ENCODE measurements at regions not wholly inside any gene's neighbourhood (a gene's known extent, or its start where the extent isn't known, plus 50 kb on each side); places are given as distances from the start of the nearest gene placed in this dataset.

DNA sequence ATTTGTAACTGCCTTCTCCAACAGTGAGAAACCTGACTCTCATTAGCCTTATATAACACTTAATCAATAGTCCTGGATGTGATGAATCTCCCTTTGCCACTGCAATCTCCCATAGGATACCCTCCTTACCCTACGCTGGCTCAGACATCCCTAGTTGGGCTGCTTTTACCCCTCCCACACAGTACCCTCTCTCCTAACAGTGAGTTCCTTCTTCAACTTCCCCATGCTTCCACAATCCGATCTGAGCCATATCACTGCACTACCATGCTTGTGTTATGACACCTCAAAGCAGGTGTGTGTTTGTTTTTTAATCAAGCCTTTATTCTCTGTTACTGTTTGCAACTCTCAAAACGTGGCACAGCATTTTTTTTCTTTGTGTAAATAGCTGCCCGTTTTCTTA is 60.5 kb upstream of the C9orf72 start:
- TF ChIP-seq POLR2A (IDR thresholded peaks at IDR 0.05; ENCODE audit: low read length) (no peak), GATA1 (IDR thresholded peaks at IDR 0.05; ENCODE audit: low read depth, low read length) (no peak)

All from erythroblast (primary cell).